ENCODE measurements at regions not wholly inside any gene's neighbourhood (a gene's known extent, or its start where the extent isn't known, plus 50 kb on each side); places are given as distances from the start of the nearest gene placed in this dataset.

GRCh38 chr10:128443925-128444518, 317.8 kb upstream of the MKI67 start:
- no peak overlapping the region for H3K9ac ChIP-seq (ENCODE audit: low read depth, low read length)
- no peaks in the 10 kb centered on the region for H3K27me3 ChIP-seq (ENCODE audit: insufficient read depth, low read length)
- no peaks in the 10 kb centered on the region for H3K9me3 ChIP-seq (ENCODE audit: insufficient read depth, low read depth, low read length)
- peaks cover 13% of the 10 kb centered on the region; the same call in 1 of the 2 replicates for H3K4me1 ChIP-seq (ENCODE audit: insufficient read depth, low read length)
- H3K27ac ChIP-seq (ENCODE audit: low read depth, low read length), result no peak overlapping the region
- H3K4me3 ChIP-seq (ENCODE audit: low read length), result no peak overlapping the region
- no peaks in the 10 kb centered on the region for H3K36me3 ChIP-seq (ENCODE audit: insufficient read depth, low read length)
- WGBS, result 95% methylated on average over 2 of the region's 3 CpGs

- H3K4me3 ChIP-seq (ENCODE audit: low read length), result no peak overlapping the region
- WGBS, result 94% methylated on average over 3 of the region's 5 CpGs
Measured at GRCh38 chr10:128448796-128449195, 322.6 kb upstream of the MKI67 start.

GRCh38 chr10:128451879-128452278, 325.7 kb upstream of the MKI67 start:
- Histone ChIP-seq H3K9ac (ENCODE audit: low read depth, low read length) (no peak overlapping the region), H3K4me3 (ENCODE audit: low read length) (no peak overlapping the region), H3K27ac (ENCODE audit: low read depth, low read length) (no peak overlapping the region), H3K27me3 (ENCODE audit: insufficient read depth, low read length) (no peaks in the 10 kb centered on the region), H3K36me3 (ENCODE audit: insufficient read depth, low read length) (no peaks in the 10 kb centered on the region), H3K4me1 (ENCODE audit: insufficient read depth, low read length) (no peaks in the 10 kb centered on the region), H3K9me3 (ENCODE audit: insufficient read depth, low read depth, low read length) (no peaks in the 10 kb centered on the region)
- 90% methylated on average over 3 of the region's 3 CpGs for WGBS

More at GRCh38 chr10:128448796-128449195, 322.6 kb upstream of the MKI67 start:
- Histone ChIP-seq H3K9me3 (ENCODE audit: insufficient read depth, low read depth, low read length) (no peaks in the 10 kb centered on the region), H3K27me3 (ENCODE audit: insufficient read depth, low read length) (no peaks in the 10 kb centered on the region), H3K9ac (ENCODE audit: low read depth, low read length) (no peak overlapping the region), H3K4me1 (ENCODE audit: insufficient read depth, low read length) (no peaks in the 10 kb centered on the region), H3K36me3 (ENCODE audit: insufficient read depth, low read length) (no peaks in the 10 kb centered on the region), H3K27ac (ENCODE audit: low read depth, low read length) (no peak overlapping the region)

- Histone ChIP-seq H3K9ac (ENCODE audit: low read depth, low read length) (no peak overlapping the region), H3K27me3 (ENCODE audit: insufficient read depth, low read length) (no peaks in the 10 kb centered on the region), H3K36me3 (ENCODE audit: insufficient read depth, low read length) (no peaks in the 10 kb centered on the region), H3K4me3 (ENCODE audit: low read length) (no peak overlapping the region), H3K9me3 (ENCODE audit: insufficient read depth, low read depth, low read length) (no peaks in the 10 kb centered on the region), H3K27ac (ENCODE audit: low read depth, low read length) (no peak overlapping the region), H3K4me1 (ENCODE audit: insufficient read depth, low read length) (no peaks in the 10 kb centered on the region)
- WGBS, result 94% methylated on average over 7 of the region's 7 CpGs
Measured at GRCh38 chr10:128456271-128456670, 330.0 kb upstream of the MKI67 start.

- Histone ChIP-seq H3K4me3 (ENCODE audit: low read length) (no peak overlapping the region), H3K27ac (ENCODE audit: low read depth, low read length) (no peak overlapping the region), H3K9ac (ENCODE audit: low read depth, low read length) (no peak overlapping the region), H3K36me3 (ENCODE audit: insufficient read depth, low read length) (no peaks in the 10 kb centered on the region), H3K9me3 (ENCODE audit: insufficient read depth, low read depth, low read length) (no peaks in the 10 kb centered on the region), H3K4me1 (ENCODE audit: insufficient read depth, low read length) (no peaks in the 10 kb centered on the region; the same call in 1 of the 2 replicates), H3K27me3 (ENCODE audit: insufficient read depth, low read length) (no peaks in the 10 kb centered on the region)
- WGBS, result 91% methylated on average over 10 of the region's 10 CpGs
Measured at GRCh38 chr10:128457136-128457535, 330.9 kb upstream of the MKI67 start.

GRCh38 chr10:128461991-128462390, 335.8 kb upstream of the MKI67 start:
- Histone ChIP-seq H3K27me3 (ENCODE audit: insufficient read depth, low read length) (no peaks in the 10 kb centered on the region), H3K9ac (ENCODE audit: low read depth, low read length) (no peak overlapping the region), H3K36me3 (ENCODE audit: insufficient read depth, low read length) (no peaks in the 10 kb centered on the region), H3K4me3 (ENCODE audit: low read length) (no peak overlapping the region), H3K27ac (ENCODE audit: low read depth, low read length) (no peak overlapping the region), H3K4me1 (ENCODE audit: insufficient read depth, low read length) (no peaks in the 10 kb centered on the region; the same call in 1 of the 2 replicates), H3K9me3 (ENCODE audit: insufficient read depth, low read depth, low read length) (peaks cover 3% of the 10 kb centered on the region; the same call in 1 of the 2 replicates)
- 71% methylated on average over 6 of the region's 6 CpGs for WGBS

GRCh38 chr10:128462844-128463243, 336.6 kb upstream of the MKI67 start:
- Histone ChIP-seq H3K36me3 (ENCODE audit: insufficient read depth, low read length) (no peaks in the 10 kb centered on the region), H3K4me1 (ENCODE audit: insufficient read depth, low read length) (no peaks in the 10 kb centered on the region; the same call in 1 of the 2 replicates), H3K9ac (ENCODE audit: low read depth, low read length) (no peak overlapping the region), H3K27ac (ENCODE audit: low read depth, low read length) (no peak overlapping the region), H3K9me3 (ENCODE audit: insufficient read depth, low read depth, low read length) (peaks cover 3% of the 10 kb centered on the region; the same call in 1 of the 2 replicates), H3K4me3 (ENCODE audit: low read length) (no peak overlapping the region), H3K27me3 (ENCODE audit: insufficient read depth, low read length) (no peaks in the 10 kb centered on the region)
- WGBS, result 96% methylated on average over 7 of the region's 7 CpGs

- no peaks in the 10 kb centered on the region; the same call in 1 of the 2 replicates for H3K4me1 ChIP-seq (ENCODE audit: insufficient read depth, low read length)
- no peaks in the 10 kb centered on the region for H3K36me3 ChIP-seq (ENCODE audit: insufficient read depth, low read length)
- H3K27me3 ChIP-seq (ENCODE audit: insufficient read depth, low read length), result no peaks in the 10 kb centered on the region
- no peak overlapping the region for H3K4me3 ChIP-seq (ENCODE audit: low read length)
- no peak overlapping the region for H3K27ac ChIP-seq (ENCODE audit: low read depth, low read length)
- WGBS, result 73% methylated on average over 4 of the region's 4 CpGs
- no peak overlapping the region for H3K9ac ChIP-seq (ENCODE audit: low read depth, low read length)
- H3K9me3 ChIP-seq (ENCODE audit: insufficient read depth, low read depth, low read length), result peaks cover 3% of the 10 kb centered on the region; the same call in 1 of the 2 replicates
Measured at GRCh38 chr10:128463991-128464760, 338.0 kb upstream of the MKI67 start.

- no peaks in the 10 kb centered on the region for H3K36me3 ChIP-seq (ENCODE audit: insufficient read depth, low read length)
- WGBS, result 91% methylated on average over 11 of the region's 11 CpGs
- H3K4me1 ChIP-seq (ENCODE audit: insufficient read depth, low read length), result no peaks in the 10 kb centered on the region; the same call in 1 of the 2 replicates
- H3K9ac ChIP-seq (ENCODE audit: low read depth, low read length), result no peak overlapping the region
- no peaks in the 10 kb centered on the region for H3K27me3 ChIP-seq (ENCODE audit: insufficient read depth, low read length)
- no peak overlapping the region for H3K27ac ChIP-seq (ENCODE audit: low read depth, low read length)
- H3K9me3 ChIP-seq (ENCODE audit: insufficient read depth, low read depth, low read length), result peaks cover 3% of the 10 kb centered on the region; the same call in 1 of the 2 replicates
- H3K4me3 ChIP-seq (ENCODE audit: low read length), result no peak overlapping the region
Measured at GRCh38 chr10:128465697-128466096, 339.5 kb upstream of the MKI67 start.

- Histone ChIP-seq H3K4me1 (ENCODE audit: insufficient read depth, low read length) (no peaks in the 10 kb centered on the region; the same call in 1 of the 2 replicates), H3K27me3 (ENCODE audit: insufficient read depth, low read length) (no peaks in the 10 kb centered on the region), H3K9ac (ENCODE audit: low read depth, low read length) (no peak overlapping the region), H3K27ac (ENCODE audit: low read depth, low read length) (no peak overlapping the region), H3K4me3 (ENCODE audit: low read length) (no peak overlapping the region), H3K9me3 (ENCODE audit: insufficient read depth, low read depth, low read length) (peaks cover 3% of the 10 kb centered on the region; the same call in 1 of the 2 replicates), H3K36me3 (ENCODE audit: insufficient read depth, low read length) (no peaks in the 10 kb centered on the region)
- WGBS, result 95% methylated on average over 13 of the region's 14 CpGs
Measured at GRCh38 chr10:128466831-128467371, 340.7 kb upstream of the MKI67 start.

GRCh38 chr10:128468462-128468861, 342.2 kb upstream of the MKI67 start:
- no peak overlapping the region for H3K4me3 ChIP-seq (ENCODE audit: low read length)
- H3K36me3 ChIP-seq (ENCODE audit: insufficient read depth, low read length), result no peaks in the 10 kb centered on the region
- no peak overlapping the region for H3K27ac ChIP-seq (ENCODE audit: low read depth, low read length)
- H3K4me1 ChIP-seq (ENCODE audit: insufficient read depth, low read length), result no peaks in the 10 kb centered on the region
- H3K27me3 ChIP-seq (ENCODE audit: insufficient read depth, low read length), result no peaks in the 10 kb centered on the region
- H3K9me3 ChIP-seq (ENCODE audit: insufficient read depth, low read depth, low read length), result peaks cover 3% of the 10 kb centered on the region; the same call in 1 of the 2 replicates
- WGBS, result 94% methylated on average over 7 of the region's 7 CpGs
- no peak overlapping the region for H3K9ac ChIP-seq (ENCODE audit: low read depth, low read length)
